ENCODE measurements at regions not wholly inside any gene's neighbourhood (a gene's known extent, or its start where the extent isn't known, plus 50 kb on each side); places are given as distances from the start of the nearest gene placed in this dataset.
"Not testable (repeated sequence)": the region's sequence is repeated elsewhere in the genome, so short reads cannot be mapped to it uniquely, and the experiment has no call there.

GRCh38 chr4:154117726-154118125, 328.8 kb upstream of the SFRP2 start:
- not testable (repeated sequence) for TF ChIP-seq CTCF (conservative IDR thresholded peaks at IDR 0.05 in 1 of 2, IDR thresholded peaks at IDR 0.05 in 1 of 2; ENCODE audit: low read depth in 1 of 2, low read length in 2 of 2); EZH2 (IDR thresholded peaks at IDR 0.05; ENCODE audit: low read length, missing control alignments)
